NCI-H82 treated with DMSO at 0.1 percent for 48 hours (cell line): ENCODE measurements at regions not wholly inside any gene's neighbourhood (a gene's known extent, or its start where the extent isn't known, plus 50 kb on each side); places are given as distances from the start of the nearest gene placed in this dataset.
A peak's percentile ranks its signal among the peaks of the same experiment; 100 is the strongest.

Experiments used
- DNase-seq: peaks from one replicate; lab custom pipeline; 2025; ENCODE audit not compliant: unreplicated experiment; lab: John Stamatoyannopoulos, UW

DNA sequence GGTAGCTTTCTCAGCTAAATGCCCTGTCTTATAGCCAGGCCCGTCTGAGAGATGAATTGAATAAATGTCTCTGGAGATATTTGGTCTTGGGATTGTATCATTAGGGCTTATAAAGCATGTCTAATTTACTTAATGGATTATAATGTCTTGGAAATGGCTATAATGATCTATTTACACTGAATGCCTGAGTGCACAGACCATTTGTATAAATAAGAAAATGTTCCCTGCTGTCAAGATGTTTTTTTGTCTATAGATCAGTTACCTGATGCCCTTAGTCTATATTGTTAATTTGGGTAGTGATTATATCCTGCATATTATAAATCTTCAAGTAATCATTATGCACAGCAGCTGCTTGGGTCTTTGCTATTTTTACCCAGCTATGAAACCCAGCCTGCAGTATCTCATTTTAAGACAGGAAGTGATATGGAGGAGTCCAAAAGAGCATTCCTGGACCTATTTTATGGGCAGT is 112.9 kb upstream of the ACTBL2 start:
- peak; percentile 11 for DNase-seq

DNA sequence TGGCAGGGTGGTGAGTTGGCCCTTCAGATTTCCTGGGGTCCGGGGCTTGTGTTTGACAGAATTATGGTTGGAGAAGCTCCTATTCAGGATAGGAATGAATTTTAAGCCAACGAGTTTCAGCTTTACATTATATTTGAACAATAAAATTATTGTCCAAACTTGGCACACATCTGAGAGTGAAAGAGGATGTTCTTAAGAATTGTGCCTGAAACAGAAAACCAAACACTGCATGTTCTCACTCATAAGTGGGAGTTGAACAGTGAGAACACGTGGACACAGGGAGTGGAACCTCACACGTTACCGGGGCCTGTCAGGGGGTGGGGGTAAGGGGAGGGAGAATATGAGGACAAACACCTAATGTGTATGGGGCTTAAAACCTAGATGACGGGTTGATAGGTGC is 111.8 kb upstream of the ACTBL2 start:
- no peak for DNase-seq

DNA sequence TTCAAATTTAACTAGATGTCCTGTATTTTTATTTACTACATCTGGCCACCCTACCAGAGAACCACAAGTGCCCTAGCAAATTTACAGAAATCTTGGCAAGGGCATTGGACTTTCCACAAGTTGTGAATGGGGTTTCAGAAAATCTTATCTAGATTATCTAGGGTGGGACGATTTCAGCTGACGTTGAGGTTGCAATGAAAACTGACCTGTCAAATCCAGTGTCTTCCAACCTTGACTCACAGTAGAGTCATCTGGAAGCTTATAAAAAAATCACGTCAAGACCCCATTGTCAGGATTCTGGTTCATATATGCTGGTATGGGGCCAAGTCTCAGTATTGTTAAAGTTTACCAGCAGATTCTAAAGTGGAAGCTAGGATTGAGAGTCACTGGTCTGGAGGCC is 109.6 kb upstream of the ACTBL2 start:
- DNase-seq: no peak

DNA sequence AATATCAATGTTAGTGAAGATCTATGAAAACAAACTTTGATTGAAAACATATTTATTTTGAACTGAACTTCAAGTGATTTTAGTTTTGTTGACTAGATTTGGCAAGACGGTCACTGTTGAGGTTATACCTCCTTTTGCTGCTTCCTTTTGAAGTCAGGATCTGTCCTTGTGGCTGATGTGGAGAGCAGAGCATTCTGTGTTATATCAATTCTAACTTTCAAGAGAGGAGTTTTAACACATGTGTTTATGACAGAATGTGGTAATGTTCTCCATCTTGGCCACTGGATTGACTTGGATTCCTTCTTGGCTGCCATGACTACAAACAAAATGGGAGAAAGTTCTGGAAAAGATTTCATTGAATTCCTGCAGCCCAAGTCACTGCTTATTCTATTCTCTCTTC is 104.0 kb upstream of the ACTBL2 start:
- no peak for DNase-seq

DNA sequence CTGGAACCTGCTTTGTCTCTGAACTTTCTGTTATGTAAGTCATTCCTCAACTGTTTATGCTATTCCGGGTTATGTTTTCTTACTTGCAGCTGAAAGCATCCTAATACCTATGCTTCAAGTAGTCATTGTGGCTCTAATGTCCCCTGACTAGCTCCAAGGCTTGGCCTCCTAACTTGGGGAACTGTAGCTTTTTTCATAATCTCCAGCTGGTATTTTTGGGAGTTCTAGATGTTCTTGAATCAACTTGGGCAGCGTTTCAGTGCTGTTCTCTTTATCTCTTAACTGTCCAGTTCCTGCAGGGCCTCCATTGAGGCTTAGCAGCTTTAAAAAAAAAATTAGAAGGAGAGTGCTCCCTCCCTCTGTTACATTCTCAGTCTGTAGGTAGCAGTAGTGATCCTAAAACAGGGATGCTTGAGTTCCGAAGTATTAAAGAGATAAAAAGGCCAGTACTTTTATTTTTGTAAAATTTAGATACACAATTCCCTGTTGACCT is 100.0 kb upstream of the ACTBL2 start:
- DNase-seq: no peak

DNA sequence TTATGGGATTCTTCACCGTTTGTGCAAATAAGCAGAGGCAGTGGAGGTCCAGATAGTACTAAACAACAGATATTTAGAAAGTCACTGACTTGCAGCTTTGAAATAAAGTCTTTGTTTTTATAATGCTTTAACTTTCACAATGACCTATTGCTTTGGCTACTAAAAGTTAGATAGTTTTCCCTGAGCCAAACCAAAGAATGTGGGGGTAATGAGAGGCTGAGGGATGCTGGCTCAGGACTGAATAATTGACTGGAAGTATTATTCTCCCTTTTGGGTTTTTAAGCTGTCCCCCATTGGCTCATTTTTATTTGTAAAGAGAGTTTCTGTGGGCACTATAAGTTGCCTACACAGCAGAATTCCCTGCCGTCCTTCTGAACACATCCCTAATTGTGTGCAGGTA is 99.2 kb upstream of the ACTBL2 start:
- DNase-seq: no peak

DNA sequence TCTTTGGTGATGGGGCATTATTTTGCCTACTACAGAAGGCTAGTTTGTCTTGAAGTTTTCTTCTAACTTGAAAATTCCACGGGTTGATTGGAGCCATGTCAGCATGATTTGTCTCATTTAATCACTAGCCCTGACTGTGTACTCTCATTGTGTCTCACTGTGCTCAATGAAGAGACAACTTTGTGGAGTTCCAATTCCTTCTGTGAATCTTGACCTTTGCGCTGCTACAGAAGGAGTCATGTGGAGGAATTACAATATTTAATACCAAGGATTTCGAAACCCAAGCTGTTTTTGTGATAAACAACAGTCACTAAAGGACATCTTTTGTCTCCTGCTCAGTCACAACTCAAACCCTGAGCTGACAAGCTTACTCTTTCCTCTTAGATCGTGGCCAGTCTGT is 98.6 kb upstream of the ACTBL2 start:
- no peak for DNase-seq

DNA sequence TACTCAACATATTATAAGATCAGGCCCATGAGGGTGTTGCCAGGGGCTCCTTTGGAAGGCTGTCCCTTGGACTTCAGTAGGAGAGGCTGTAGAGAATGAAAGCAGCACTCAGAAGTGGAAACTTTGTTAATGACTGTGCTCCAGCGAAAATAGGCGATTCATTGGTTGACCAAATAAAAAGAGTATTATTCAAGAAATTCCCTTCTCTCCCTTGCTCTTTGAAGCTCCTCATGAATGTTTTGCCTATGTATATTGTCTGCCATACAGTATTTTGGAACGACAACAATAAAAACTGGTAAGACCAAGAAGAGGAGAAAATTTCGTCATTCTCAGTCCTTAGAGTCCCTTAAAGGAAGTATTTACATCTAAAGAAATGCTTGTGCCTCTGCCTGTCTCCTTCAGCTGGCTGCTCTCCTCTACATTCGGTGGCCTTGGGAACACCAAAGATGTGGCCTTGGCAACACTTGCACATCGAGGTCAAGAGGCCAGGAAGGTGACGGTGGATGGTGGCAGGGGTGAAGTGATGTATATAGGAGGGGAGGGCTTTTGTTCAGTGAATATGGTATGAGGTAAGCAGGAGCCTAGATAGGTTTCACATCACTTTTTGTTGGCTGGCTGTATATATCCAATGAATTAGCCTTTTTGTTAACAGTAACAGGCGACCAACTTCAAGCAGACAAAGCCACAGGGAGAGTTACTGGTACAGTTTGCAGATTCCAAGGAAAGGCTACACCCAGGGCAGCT is 95.0 kb upstream of the ACTBL2 start:
- no peak for DNase-seq

DNA sequence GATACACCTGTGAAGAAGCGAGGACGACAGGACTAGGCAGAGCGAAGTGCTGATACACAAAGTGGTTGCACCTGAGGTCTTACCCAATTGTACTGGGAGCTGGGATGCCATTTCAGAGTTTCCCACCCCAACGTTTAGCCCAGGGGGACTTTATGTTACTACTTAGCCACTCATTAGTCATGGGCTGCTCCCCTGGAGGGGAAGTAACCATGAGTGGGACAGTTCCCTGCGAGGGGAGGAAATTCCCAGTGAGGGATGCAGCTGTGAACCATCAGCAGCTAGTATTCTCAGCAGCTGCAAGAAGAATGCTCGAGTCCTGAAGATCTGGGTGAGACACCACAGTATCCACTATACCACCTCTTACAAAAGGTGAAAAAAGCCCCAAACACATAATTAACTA is 93.7 kb upstream of the ACTBL2 start:
- DNase-seq: no peak

DNA sequence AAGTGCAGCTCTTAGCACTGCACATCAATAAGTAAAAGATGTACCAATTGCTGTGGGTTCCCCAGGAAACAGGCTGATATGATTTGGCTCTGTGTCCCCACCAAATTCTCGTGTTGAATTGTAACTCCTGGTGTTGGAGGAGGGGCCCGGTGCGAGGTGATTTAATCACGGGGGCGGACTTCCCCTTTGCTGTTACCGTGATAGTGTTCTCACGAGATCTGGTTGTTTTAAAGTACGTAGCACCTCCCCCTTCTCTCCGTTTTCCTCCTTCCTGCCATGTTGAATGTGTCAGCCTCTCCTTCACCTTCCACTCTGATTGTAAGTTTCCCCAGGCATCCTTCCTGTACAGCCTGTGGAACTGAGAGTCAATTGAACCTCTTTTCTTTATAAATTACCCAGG is 93.2 kb upstream of the ACTBL2 start:
- DNase-seq: no peak

DNA sequence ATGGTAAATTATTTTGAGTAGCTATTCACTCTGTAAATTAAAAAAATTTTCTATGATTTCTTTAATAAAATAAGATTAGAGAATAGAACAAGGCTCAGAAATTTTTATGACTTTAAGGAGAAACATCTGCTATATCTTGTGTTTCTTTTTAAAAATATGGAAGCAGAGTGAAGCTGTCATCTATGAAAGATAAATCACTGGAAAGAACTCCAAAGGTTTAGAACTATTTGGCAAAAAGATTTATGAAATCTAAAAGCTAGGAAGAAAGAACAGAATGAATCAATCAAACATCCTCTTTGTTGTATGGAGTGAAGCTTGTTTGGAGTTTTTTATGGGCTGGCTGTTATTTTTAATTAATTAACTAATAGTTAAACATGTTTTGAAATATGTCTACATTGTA is 89.8 kb upstream of the ACTBL2 start:
- no peak for DNase-seq

DNA sequence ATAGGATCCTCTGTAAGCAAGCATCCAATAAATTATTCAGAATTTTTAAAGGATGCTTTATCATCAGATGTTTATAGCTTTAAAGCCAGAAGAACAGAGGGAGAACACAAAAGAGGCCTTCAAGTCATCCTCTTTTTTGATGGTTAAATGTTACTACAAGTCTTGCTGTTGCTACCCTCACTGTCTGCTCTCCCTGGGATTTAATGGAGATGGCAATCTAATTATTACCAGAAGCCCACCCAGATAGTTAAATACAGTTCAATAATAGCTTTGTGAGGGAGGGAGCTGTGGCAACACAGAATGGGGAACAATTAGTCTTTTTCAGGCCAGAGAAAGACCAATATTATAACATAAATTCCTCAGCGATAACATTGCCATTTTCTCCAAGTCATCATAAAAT is 87.0 kb upstream of the ACTBL2 start:
- no peak for DNase-seq

DNA sequence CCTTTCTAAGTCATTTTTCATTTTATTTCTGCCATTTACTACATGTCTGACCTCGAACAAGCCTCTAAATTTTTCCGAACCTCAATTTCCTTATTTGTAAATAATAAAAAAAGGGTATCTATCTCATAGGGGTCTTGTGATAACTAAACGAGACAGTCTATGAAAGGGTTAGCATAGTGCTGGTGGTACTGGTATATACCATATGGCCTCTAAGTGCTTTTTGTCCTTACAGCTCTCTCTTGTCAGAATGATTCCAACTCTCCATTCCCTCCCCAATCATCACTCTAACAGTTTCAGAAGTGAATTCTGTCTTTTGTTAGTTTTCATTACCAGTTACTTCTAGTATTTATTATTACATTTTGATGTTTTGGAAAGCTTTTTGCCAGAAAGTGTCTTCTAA is 85.5 kb upstream of the ACTBL2 start:
- DNase-seq: no peak

DNA sequence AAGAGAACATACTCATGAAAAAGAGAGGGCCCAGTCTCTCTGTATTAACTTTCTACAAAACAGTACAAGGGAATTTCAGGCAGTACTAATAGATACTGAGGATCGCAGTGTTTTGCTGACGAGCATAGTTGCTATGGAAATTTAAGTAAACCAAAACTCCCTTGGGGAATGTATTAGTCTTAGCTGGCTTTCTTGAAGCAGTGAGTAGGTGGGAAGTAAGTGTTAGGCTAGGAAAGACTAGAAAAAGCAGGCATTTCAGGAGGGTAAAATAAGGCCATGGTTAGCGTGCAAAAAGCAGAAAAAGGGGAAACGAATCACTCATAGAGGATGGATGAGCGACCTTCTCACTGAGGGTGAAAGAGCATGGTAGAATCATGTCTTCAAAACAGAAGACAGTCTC is 84.3 kb upstream of the ACTBL2 start:
- no peak for DNase-seq

DNA sequence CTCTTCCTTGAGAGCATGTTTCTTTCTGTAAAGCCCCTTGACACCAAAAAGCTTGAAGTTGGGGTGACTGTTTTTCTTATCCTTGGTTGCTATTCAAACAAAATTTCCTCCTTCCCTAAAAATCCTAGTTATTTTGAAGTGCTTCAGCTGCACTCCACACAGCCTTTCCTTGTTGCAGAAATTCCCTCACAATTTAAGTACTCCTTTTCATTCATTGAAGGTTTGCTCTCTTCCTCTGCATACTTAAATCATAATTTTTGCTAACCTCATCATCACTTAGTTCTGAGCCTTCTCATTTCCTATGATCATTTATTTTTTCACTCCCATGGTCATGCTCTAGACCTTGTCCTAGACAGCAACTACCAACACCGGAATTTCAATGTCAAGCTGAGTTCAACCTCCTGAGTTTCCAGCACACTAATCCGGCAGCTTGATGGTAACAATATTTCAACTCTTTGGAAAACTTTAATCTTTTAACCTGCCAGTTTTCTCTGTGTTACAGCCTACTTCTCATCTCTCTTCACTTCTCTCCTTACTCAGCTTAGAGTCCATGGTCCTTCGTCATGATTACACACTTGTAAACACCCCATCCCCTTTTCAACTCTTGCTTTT is 78.7 kb upstream of the ACTBL2 start:
- DNase-seq: no peak

DNA sequence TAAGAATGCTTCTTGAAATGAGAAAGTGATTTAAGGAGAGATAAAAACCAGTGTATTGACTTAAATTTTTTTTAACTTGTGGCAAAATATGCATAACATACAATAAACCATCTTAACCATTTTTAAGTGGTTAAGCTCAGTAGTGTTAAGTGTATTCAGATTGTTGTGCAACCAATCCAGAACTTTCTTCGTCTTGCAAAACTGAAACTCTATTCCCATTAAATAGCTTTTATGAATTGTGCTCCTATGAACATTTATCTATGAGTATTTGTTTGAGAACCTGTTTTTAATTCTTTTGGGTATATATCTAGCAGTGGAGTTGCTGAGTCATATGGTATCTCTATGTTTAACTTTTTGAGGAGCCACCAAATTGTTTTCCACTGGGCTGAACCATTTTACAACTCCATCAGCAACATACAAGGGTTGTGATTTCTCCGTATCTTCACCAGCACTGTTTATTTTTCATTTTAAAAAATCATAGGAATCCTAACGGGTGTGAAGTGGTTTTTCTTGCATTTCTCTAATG is 76.6 kb upstream of the ACTBL2 start:
- no peak for DNase-seq

DNA sequence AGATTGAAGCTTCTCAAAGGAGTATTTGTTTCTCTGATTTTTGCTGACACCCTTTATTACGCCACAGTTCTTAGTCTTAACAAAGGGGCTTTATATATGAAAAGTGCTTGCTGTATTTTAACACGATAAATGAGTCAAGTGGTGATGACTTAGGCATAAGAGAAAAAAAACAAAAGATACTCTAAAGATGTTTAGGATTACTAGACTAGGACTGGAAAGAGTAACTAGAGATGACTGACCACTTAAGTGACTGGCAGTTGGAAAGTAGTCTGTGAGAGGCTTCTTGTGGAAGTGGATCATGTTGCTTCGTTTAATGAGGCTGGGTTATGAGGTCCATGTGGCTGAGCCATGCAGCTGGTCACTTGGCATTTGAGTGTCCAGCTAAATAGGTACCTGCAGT is 69.4 kb upstream of the ACTBL2 start:
- no peak for DNase-seq

DNA sequence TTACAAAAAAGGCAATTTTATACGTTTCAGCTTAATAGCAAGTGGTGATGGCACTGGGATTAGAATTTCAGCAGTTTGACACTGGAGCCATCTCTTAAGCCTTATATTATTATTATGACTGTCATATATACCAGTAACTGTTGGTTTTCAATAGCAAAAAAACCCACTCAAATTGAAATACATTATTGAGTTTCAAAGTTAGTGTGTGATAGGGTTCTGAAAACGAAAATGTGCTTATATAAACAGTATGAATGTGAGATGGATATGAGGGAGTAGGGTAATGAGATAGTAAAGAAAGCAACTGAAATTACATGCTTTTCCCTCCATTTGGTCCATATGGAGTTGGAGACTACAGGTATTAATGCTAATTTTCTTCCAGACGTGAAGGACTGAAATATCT is 68.6 kb upstream of the ACTBL2 start:
- DNase-seq: no peak

DNA sequence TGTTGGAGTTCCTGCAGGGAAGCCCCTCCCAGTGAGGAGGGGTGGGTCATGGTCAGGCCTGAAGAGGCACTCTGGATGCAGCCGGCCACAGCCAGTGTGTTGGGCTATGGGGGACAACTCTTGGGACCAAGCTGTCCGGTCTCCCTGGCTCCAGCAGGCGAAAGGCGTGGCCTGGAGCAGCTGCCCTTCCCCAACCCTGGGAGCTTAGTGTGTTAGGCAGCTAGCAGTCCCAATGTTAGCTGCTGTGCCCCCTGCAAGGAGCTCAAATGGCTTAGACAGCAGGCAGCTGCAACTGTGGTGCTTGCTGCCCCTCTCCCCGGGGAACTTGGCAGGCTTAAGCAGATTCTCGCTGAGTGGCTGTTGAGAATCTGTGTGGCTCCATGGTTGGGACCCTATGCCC is 67.5 kb upstream of the ACTBL2 start:
- no peak for DNase-seq

DNA sequence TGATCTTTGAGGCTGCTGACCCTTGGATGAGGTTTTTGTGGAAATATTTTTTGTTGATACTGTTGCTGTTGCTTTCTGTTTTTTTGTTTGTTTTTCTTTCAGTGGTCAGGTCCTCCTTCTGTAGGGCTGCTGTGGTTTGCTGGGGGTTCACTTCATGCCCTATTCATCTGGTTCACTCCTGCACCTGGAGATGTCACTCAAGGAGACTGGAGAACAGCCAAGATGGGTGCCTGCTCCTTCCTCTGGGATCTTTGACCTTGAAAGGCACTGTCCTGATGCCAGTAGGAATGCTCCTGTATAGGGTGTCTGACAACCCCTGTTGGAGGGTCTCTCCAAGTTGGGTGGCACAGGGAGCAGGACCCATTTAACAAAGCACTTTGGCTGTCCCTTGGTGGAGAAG is 67.0 kb upstream of the ACTBL2 start:
- DNase-seq: no peak

DNA sequence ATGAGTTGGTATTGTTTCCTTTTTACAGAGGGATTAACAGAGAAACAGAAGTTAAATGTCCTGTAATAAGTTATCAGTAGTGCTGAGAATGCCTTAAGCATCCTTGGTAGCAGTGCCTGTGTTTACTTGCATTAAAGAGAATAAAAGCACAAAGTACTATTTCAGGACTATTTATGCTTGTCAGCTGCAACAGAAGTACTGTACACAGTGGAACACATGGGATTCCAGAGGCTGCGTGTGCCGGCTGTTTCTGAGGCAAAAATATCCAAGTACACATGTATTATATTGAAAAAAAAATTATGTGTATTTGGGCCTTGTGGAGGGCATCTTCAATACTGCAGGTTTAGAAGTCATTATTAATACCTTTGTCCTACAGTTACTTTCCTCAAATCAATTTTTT is 58.2 kb upstream of the ACTBL2 start:
- no peak for DNase-seq

DNA sequence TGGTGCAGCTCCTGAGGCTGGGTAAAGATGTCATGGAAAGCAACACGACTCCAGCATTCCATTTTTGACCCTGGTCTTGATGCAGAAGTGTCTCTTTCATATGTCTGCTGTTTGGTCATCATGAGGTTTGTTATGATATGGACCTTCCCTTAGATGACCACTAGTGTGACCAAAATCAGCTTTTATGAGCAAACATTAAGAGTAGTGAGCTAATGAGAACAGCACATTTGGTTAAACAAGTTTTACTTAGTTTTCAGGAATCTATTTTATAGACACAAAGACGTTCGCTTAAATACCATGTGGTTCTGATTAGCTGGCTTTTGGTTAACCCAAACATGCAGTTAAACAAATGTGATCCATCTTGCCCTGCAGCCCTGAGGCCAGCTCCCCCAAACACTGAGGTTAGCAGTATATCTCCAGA is 56.7 kb upstream of the ACTBL2 start:
- no peak for DNase-seq
